ENCODE measurements at regions not wholly inside any gene's neighbourhood (a gene's known extent, or its start where the extent isn't known, plus 50 kb on each side); places are given as distances from the start of the nearest gene placed in this dataset.

DNA sequence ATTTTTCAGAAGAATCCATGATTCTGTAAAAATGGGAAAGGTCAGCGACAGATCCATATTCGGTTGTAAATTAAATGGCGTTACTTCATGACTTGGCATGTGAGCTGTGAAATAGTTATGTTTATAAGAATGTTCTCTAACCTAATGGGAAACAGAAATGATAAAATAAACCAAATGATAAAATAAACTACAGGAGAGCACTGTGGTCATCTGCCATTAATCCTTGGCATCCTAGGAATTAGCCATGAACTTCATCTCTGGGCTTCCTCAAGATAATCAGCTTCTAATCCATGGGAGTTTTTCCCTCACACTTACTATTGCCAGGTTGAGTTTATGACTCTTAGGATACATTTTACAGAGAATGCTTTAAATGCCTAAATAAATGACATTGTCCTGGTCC, 94.6 kb upstream of the SLC30A5 start:
- Histone ChIP-seq H3K9me2 (ENCODE audit: insufficient read depth) (peaks cover 4% of the 10 kb centered on the region), H3K4me2 (no peak overlapping the region), H3K27ac (ENCODE audit: low read depth) (no peak overlapping the region), H2AFZ (no peak overlapping the region), H3K36me3 (ENCODE audit: insufficient read depth) (no peaks in the 10 kb centered on the region), H3K79me2 (replicated peaks; ENCODE audit: insufficient read depth) (no peaks in the 10 kb centered on the region), H4K20me1 (replicated peaks; ENCODE audit: insufficient read depth) (no peaks in the 10 kb centered on the region), H3K4me3 (no peak overlapping the region), H3K4me1 (ENCODE audit: insufficient read depth) (no peaks in the 10 kb centered on the region), H3F3A (replicated peaks; ENCODE audit: low read depth) (no peaks in the 10 kb centered on the region), H3K27me3 (ENCODE audit: insufficient read depth) (no peaks in the 10 kb centered on the region)
- TF ChIP-seq EZH2 (IDR thresholded peaks at IDR 0.05; ENCODE audit: low read depth, unreplicated experiment) (no peak), JUNB (IDR thresholded peaks at IDR 0.05; ENCODE audit: unreplicated experiment) (no peak)
- TF ChIP-seq, protein P1, sequence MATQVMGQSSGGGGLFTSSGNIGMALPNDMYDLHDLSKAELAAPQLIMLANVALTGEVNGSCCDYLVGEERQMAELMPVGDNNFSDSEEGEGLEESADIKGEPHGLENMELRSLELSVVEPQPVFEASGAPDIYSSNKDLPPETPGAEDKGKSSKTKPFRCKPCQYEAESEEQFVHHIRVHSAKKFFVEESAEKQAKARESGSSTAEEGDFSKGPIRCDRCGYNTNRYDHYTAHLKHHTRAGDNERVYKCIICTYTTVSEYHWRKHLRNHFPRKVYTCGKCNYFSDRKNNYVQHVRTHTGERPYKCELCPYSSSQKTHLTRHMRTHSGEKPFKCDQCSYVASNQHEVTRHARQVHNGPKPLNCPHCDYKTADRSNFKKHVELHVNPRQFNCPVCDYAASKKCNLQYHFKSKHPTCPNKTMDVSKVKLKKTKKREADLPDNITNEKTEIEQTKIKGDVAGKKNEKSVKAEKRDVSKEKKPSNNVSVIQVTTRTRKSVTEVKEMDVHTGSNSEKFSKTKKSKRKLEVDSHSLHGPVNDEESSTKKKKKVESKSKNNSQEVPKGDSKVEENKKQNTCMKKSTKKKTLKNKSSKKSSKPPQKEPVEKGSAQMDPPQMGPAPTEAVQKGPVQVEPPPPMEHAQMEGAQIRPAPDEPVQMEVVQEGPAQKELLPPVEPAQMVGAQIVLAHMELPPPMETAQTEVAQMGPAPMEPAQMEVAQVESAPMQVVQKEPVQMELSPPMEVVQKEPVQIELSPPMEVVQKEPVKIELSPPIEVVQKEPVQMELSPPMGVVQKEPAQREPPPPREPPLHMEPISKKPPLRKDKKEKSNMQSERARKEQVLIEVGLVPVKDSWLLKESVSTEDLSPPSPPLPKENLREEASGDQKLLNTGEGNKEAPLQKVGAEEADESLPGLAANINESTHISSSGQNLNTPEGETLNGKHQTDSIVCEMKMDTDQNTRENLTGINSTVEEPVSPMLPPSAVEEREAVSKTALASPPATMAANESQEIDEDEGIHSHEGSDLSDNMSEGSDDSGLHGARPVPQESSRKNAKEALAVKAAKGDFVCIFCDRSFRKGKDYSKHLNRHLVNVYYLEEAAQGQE (IDR thresholded peaks at IDR 0.05; ENCODE audit: unreplicated experiment): no peak
- no peaks in the 10 kb centered on the region for H3K4me1 Mint-ChIP-seq
- DNase-seq (ENCODE audit: low spot score): no peak
- H3K4me3 Mint-ChIP-seq: no peak overlapping the region
- H3K27ac Mint-ChIP-seq: no peak overlapping the region
- H3K9me3 Mint-ChIP-seq: no peaks in the 10 kb centered on the region
- no peak for ATAC-seq
- no peaks in the 10 kb centered on the region for H3K36me3 Mint-ChIP-seq (ENCODE audit: low read depth)
- H3K27me3 Mint-ChIP-seq (ENCODE audit: insufficient read depth, low read depth, poor library complexity): peaks cover 3% of the 10 kb centered on the region

DNA sequence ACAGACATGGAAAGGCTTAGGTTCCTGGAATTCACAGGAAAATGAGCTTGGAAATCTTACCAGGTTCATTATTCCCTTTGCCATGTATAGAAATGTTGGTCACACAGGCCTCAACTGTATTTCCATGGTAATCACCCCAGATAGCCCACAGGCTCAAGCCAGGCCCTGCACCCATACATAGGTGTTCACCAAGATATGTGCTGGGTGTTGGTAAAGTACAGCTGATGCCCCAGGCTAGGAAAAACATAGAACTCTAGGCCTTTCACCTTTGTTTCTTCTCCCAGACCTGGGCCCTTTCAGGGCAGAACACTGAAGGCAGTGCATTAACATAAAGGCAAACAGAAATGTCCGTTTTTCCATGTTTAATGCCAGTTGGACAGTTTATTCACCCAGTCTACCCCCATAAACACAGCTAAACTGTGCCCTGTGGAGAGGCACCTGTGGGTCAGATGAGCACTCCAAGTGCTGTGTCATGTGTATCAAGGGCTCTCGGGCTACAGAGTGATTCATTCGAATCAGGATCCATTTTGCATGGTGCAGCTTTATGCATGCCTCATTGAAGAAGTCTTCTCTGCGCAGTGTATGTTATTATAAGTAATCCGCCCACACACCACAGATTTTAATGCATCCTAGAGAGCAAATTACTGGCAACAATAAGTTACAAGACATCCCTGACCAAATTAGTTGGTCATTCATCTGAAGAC, 93.4 kb upstream of the SLC30A5 start:
- no peak for ATAC-seq
- H3K4me3 Mint-ChIP-seq: no peak overlapping the region
- peaks cover 3% of the 10 kb centered on the region; the same call in 2 of the 3 replicates for H3K36me3 Mint-ChIP-seq (ENCODE audit: low read depth)
- no peaks in the 10 kb centered on the region for H3K79me2 ChIP-seq (replicated peaks; ENCODE audit: insufficient read depth)
- peaks cover 3% of the 10 kb centered on the region for H3K27me3 Mint-ChIP-seq (ENCODE audit: insufficient read depth, low read depth, poor library complexity)
- H3F3A ChIP-seq (replicated peaks; ENCODE audit: low read depth): no peaks in the 10 kb centered on the region
- no peak overlapping the region for H3K4me2 ChIP-seq
- no peak for DNase-seq (ENCODE audit: low spot score)
- no peaks in the 10 kb centered on the region for H3K4me1 ChIP-seq (ENCODE audit: insufficient read depth)
- H2AFZ ChIP-seq: no peak overlapping the region
- H3K9me2 ChIP-seq (ENCODE audit: insufficient read depth): peaks cover 15% of the 10 kb centered on the region
- no peak overlapping the region for H3K4me3 ChIP-seq
- H3K4me1 Mint-ChIP-seq: no peaks in the 10 kb centered on the region
- H3K36me3 ChIP-seq (ENCODE audit: insufficient read depth): no peaks in the 10 kb centered on the region
- H3K27ac Mint-ChIP-seq: no peak overlapping the region
- H3K27me3 ChIP-seq (ENCODE audit: insufficient read depth): no peaks in the 10 kb centered on the region
- H3K9me3 Mint-ChIP-seq: no peaks in the 10 kb centered on the region
- no peak overlapping the region for H3K27ac ChIP-seq (ENCODE audit: low read depth)
- no peaks in the 10 kb centered on the region for H4K20me1 ChIP-seq (replicated peaks; ENCODE audit: insufficient read depth)
- TF ChIP-seq NANOG (IDR thresholded peaks at IDR 0.05; ENCODE audit: borderline replicate concordance) (no peak), ZNF331 (CRISPR knock-in tag; IDR thresholded peaks at IDR 0.05; ENCODE audit: low read depth) (no peak), ZNF462 (CRISPR knock-in tag; IDR thresholded peaks at IDR 0.05) (no peak), CREB1 (CRISPR knock-in tag; IDR thresholded peaks at IDR 0.05; ENCODE audit: low read depth) (no peak), EZH2 (IDR thresholded peaks at IDR 0.05; ENCODE audit: low read depth, unreplicated experiment) (no peak), ZNF114 (CRISPR knock-in tag; IDR thresholded peaks at IDR 0.05) (no peak)

All from GM23338 (cell line).